SU-DHL-6 (cell line): ENCODE measurements at regions not wholly inside any gene's neighbourhood (a gene's known extent, or its start where the extent isn't known, plus 50 kb on each side); places are given as distances from the start of the nearest gene placed in this dataset.

Source experiments
- H2AFZ ChIP-seq: fragments of 200-600 bp; sonication (generic); 2 replicates; pipeline ENCODE4 v1.6.1; 2014; ENCODE audit warnings: low read depth, mild to moderate bottlenecking, moderate library complexity, mixed read lengths, antibody characterized with exemption, low read length; ENCODE audit not compliant: severe bottlenecking
- H3F3A ChIP-seq: fragments of 200-600 bp; shearing (Covaris generic); 2 replicates; pipeline ENCODE4 v1.6.0; 2016; ENCODE audit warnings: antibody characterized with exemption, mild to moderate bottlenecking; ENCODE audit not compliant: insufficient read depth
- H3K27ac ChIP-seq: fragments of 200-600 bp; sonication (generic); 2 replicates; pipeline ENCODE4 v1.5.1; 2016; ENCODE audit warnings: low read depth, mild to moderate bottlenecking, low read length, moderate library complexity, mixed read lengths
- H3K27me3 ChIP-seq: fragments of 200-600 bp; sonication (generic), shearing (Covaris generic); 2 replicates; pipeline ENCODE4 v1.6.0; 2014; ENCODE audit warnings: mild to moderate bottlenecking, low read length
- H3K36me3 ChIP-seq: fragments of 200-600 bp; sonication (generic); 2 replicates; pipeline ENCODE4 v1.6.1; 2014; ENCODE audit warnings: mild to moderate bottlenecking, low read length, mixed read lengths
- H3K4me2 ChIP-seq: fragments of 300-600, 200-600 bp; shearing (Covaris generic), sonication (generic); 2 replicates; pipeline ENCODE4 v1.6.0; 2014; ENCODE audit warnings: low read length, low read depth, mild to moderate bottlenecking; ENCODE audit not compliant: poor library complexity, severe bottlenecking
- H3K4me3 ChIP-seq: fragments of 200-600 bp; sonication (generic); 2 replicates; pipeline ENCODE4 v1.5.1; 2014; ENCODE audit warnings: antibody characterized with exemption, low read length, mild to moderate bottlenecking, mixed read lengths; ENCODE audit not compliant: insufficient read depth, poor library complexity, severe bottlenecking
- H3K79me2 ChIP-seq: fragments of 200-600 bp; sonication (generic); 2 replicates; pipeline ENCODE4 v1.6.1; 2014; ENCODE audit warnings: mild to moderate bottlenecking, low read length, moderate library complexity; ENCODE audit not compliant: insufficient read depth
- H3K9ac ChIP-seq: fragments of 200-600 bp; sonication (generic); 2 replicates; pipeline ENCODE4 v1.7.0; 2014; ENCODE audit warnings: mild to moderate bottlenecking, low read length
- H3K9me2 ChIP-seq: fragments of 200-600 bp; sonication (generic); replicated peaks from 2 replicates; pipeline ENCODE4 v1.6.1; 2014; ENCODE audit warnings: low read length; ENCODE audit not compliant: insufficient read depth
- H3K9me3 ChIP-seq: fragments of 200-600 bp; sonication (generic); 2 replicates; pipeline ENCODE4 v1.6.1; 2014; ENCODE audit warnings: low read length, mixed read lengths; ENCODE audit not compliant: insufficient read depth
- H4K20me1 ChIP-seq: fragments of 200-600 bp; sonication (generic); 2 replicates; pipeline ENCODE4 v1.6.1; 2014; ENCODE audit warnings: low read depth, mild to moderate bottlenecking, antibody characterized with exemption, low read length, moderate library complexity, mixed read lengths
- CTCF ChIP-seq: fragments of 200-600 bp; sonication (generic); IDR thresholded peaks from one replicate; pipeline ENCODE4 v1.5.1; 2017; ENCODE audit warnings: antibody characterized with exemption, mild to moderate bottlenecking, low read length, moderate library complexity; ENCODE audit not compliant: insufficient read depth, poor library complexity, severe bottlenecking
- EZH2phosphoT487 ChIP-seq: fragments of 200-600 bp; sonication (generic), shearing (Covaris generic); conservative IDR thresholded peaks from 2 replicates; pipeline ENCODE4 v1.6.1; 2018; ENCODE audit warnings: mild to moderate bottlenecking, antibody characterized with exemption, low read length, moderate library complexity, mixed read lengths

GRCh38 chr3:63159764-63160163 is 118.3 kb upstream of the SYNPR start:
- H3K9me2 ChIP-seq, result no peaks in the 10 kb centered on the region

GRCh38 chr3:63167113-63167512 is 111.0 kb upstream of the SYNPR start:
- no peaks in the 10 kb centered on the region for H3K9me2 ChIP-seq
- no peak overlapping the region for H3K27ac ChIP-seq
- H3K27me3 ChIP-seq, result no peaks in the 10 kb centered on the region
- TF ChIP-seq EZH2phosphoT487 (no peak), CTCF (no peak)
- H2AFZ ChIP-seq, result no peak overlapping the region
- H3K9me3 ChIP-seq, result no peaks in the 10 kb centered on the region
- H4K20me1 ChIP-seq, result no peaks in the 10 kb centered on the region
- no peaks in the 10 kb centered on the region for H3K36me3 ChIP-seq
- no peak overlapping the region for H3K4me2 ChIP-seq
- no peak overlapping the region for H3K4me3 ChIP-seq
- no peaks in the 10 kb centered on the region for H3F3A ChIP-seq
- no peak overlapping the region for H3K9ac ChIP-seq
- no peaks in the 10 kb centered on the region for H3K79me2 ChIP-seq

More at GRCh38 chr3:63159764-63160163, 118.3 kb upstream of the SYNPR start:
- no peak overlapping the region for H3K4me3 ChIP-seq
- no peak overlapping the region for H2AFZ ChIP-seq
- no peaks in the 10 kb centered on the region for H4K20me1 ChIP-seq
- H3K27me3 ChIP-seq, result no peaks in the 10 kb centered on the region
- H3K9me3 ChIP-seq, result no peaks in the 10 kb centered on the region
- TF ChIP-seq EZH2phosphoT487, result no peak
- TF ChIP-seq CTCF, result no peak
- H3K79me2 ChIP-seq, result no peaks in the 10 kb centered on the region
- no peaks in the 10 kb centered on the region for H3K36me3 ChIP-seq
- H3K4me2 ChIP-seq, result no peak overlapping the region
- H3K27ac ChIP-seq, result no peak overlapping the region
- H3F3A ChIP-seq, result no peaks in the 10 kb centered on the region
- no peak overlapping the region for H3K9ac ChIP-seq

GRCh38 chr3:63168179-63168578 is 109.9 kb upstream of the SYNPR start:
- Histone ChIP-seq H3K9ac (no peak overlapping the region), H3F3A (no peaks in the 10 kb centered on the region), H3K36me3 (no peaks in the 10 kb centered on the region), H3K4me2 (no peak overlapping the region), H3K4me3 (no peak overlapping the region), H3K9me2 (no peaks in the 10 kb centered on the region), H4K20me1 (no peaks in the 10 kb centered on the region), H3K27ac (no peak overlapping the region), H2AFZ (no peak overlapping the region), H3K27me3 (no peaks in the 10 kb centered on the region), H3K79me2 (no peaks in the 10 kb centered on the region), H3K9me3 (no peaks in the 10 kb centered on the region)
- TF ChIP-seq CTCF, result no peak
- no peak for TF ChIP-seq EZH2phosphoT487
